HFFc6 (cell line): ENCODE measurements at regions not wholly inside any gene's neighbourhood (a gene's known extent, or its start where the extent isn't known, plus 50 kb on each side); places are given as distances from the start of the nearest gene placed in this dataset.
"Not testable (repeated sequence)": the region's sequence is repeated elsewhere in the genome, so short reads cannot be mapped to it uniquely, and the experiment has no call there.

Source experiments
- DNase-seq: peaks from one replicate; pipeline ENCODE4 v3.0.0-alpha.2; 2018
- H3K27ac Mint-ChIP-seq: 2 replicates; pipeline ENCODE4 v1.8.0; 2020; ENCODE audit warnings: mild to moderate bottlenecking, mixed read lengths
- H3K27me3 Mint-ChIP-seq: 2 replicates; pipeline ENCODE4 v1.8.0; 2021; ENCODE audit warnings: mild to moderate bottlenecking, moderate library complexity, mixed read lengths; ENCODE audit not compliant: insufficient read depth
- H3K36me3 Mint-ChIP-seq: 2 replicates; pipeline ENCODE4 v1.8.0; 2021; ENCODE audit warnings: low read depth, mixed read lengths
- H3K4me1 Mint-ChIP-seq: 2 replicates; pipeline ENCODE4 v1.8.0; 2020; ENCODE audit warnings: low read depth, mixed read lengths
- H3K4me3 Mint-ChIP-seq: 2 replicates; pipeline ENCODE4 v1.8.0; 2020; ENCODE audit warnings: mild to moderate bottlenecking, moderate library complexity, mixed read lengths
- H3K9me3 Mint-ChIP-seq: 2 replicates; pipeline ENCODE4 v1.8.0; 2020; ENCODE audit warnings: mild to moderate bottlenecking, mixed read lengths
- TF ChIP-seq, protein P1 (sequence below): fragments of 200-600 bp; sonication (generic); IDR thresholded peaks from 2 replicates; pipeline ENCODE4 v1.5.0; 2021; ENCODE audit warnings: antibody characterized with exemption, mild to moderate bottlenecking

DNA sequence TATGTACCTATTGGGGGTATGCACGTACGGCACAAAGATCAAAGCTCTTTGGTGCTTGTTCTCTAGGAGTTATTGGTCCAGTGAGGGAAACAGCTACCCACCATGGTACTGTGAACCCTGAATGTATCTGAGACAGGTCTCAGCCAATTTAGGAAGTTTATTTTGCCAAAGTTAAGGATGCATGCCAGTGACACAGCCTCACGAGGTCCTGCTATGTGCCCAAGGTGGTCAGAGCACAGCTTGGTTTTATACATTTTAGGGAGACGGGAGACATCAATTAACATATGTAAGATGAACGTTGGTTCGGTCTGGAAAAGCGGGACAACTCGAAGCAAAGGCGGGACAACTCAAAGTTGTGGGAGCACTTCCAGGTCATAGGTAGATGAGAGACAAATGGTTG lies 75.8 kb downstream of the SOWAHC start:
- H3K27me3 Mint-ChIP-seq, result peaks cover 17% of the 10 kb centered on the region
- H3K36me3 Mint-ChIP-seq, result no peaks in the 10 kb centered on the region
- H3K4me1 Mint-ChIP-seq, result peaks cover 10% of the 10 kb centered on the region
- DNase-seq, result no peak
- no peak overlapping the region for H3K4me3 Mint-ChIP-seq
- H3K27ac Mint-ChIP-seq, result no peak overlapping the region
- H3K9me3 Mint-ChIP-seq, result no peaks in the 10 kb centered on the region
- TF ChIP-seq, protein P1, sequence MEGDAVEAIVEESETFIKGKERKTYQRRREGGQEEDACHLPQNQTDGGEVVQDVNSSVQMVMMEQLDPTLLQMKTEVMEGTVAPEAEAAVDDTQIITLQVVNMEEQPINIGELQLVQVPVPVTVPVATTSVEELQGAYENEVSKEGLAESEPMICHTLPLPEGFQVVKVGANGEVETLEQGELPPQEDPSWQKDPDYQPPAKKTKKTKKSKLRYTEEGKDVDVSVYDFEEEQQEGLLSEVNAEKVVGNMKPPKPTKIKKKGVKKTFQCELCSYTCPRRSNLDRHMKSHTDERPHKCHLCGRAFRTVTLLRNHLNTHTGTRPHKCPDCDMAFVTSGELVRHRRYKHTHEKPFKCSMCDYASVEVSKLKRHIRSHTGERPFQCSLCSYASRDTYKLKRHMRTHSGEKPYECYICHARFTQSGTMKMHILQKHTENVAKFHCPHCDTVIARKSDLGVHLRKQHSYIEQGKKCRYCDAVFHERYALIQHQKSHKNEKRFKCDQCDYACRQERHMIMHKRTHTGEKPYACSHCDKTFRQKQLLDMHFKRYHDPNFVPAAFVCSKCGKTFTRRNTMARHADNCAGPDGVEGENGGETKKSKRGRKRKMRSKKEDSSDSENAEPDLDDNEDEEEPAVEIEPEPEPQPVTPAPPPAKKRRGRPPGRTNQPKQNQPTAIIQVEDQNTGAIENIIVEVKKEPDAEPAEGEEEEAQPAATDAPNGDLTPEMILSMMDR, result no peak

DNA sequence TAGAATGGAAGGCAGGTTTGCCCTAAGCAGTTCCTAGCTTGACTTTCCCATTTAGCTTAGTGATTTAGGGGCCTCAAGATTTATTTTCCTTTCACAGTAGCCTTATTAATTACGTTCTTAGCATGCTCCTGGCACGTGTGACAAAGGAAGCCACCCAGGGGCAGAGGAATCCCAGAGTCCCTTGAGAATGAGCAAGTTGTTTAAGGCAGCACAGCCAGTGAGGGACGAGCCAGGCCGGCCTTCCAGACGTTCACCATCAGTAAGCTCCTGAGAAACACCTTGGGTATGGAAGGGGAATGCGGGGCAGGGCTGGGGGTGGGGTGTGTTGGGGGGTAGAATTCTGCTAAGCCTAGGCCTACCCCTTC lies 76.3 kb downstream of the SOWAHC start:
- Mint-ChIP-seq H3K4me1 (peaks cover 10% of the 10 kb centered on the region), H3K27ac (no peak overlapping the region), H3K27me3 (peaks cover 20% of the 10 kb centered on the region), H3K4me3 (no peak overlapping the region), H3K36me3 (no peaks in the 10 kb centered on the region), H3K9me3 (no peaks in the 10 kb centered on the region)
- no peak for DNase-seq
- TF ChIP-seq, protein P1, result no peak

DNA sequence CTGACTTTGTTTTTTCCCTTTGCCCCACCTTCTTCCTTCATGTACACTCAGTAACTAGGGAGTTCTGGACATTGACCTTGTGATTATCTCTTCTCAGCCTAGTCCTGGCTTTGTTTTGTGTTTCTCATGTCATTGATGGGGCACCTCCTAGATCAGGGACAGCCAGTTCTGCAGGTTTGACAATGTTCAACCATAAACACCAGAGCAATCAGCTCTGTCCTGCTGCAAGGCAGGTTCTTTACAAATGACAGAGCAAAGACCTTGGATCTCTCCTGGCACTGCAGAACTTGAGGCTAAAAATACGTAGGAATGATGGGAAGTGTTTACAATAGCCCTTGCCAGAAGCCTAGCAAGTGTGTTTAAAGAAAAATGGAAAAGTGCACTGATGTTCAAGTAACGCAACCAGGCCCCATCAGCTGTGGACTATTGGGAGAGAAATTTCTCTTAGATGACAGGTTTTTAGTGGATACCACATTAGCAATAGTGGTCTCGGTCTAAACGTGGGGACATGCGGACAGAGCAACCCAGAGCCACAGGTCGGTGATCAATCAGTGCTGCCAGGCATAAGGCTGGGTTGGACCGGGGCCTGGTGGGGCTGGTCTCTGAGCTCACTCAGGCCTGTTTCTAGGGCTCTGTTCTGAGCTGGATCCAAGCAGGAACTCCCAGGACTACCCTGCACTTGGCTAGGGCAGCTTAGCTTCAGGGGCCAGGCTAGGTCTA lies 76.8 kb downstream of the SOWAHC start:
- Mint-ChIP-seq H3K9me3 (no peaks in the 10 kb centered on the region), H3K4me3 (no peak overlapping the region), H3K27ac (no peak overlapping the region), H3K4me1 (peaks cover 10% of the 10 kb centered on the region), H3K36me3 (no peaks in the 10 kb centered on the region), H3K27me3 (peaks cover 23% of the 10 kb centered on the region)
- TF ChIP-seq, protein P1, result no peak
- DNase-seq, result no peak

DNA sequence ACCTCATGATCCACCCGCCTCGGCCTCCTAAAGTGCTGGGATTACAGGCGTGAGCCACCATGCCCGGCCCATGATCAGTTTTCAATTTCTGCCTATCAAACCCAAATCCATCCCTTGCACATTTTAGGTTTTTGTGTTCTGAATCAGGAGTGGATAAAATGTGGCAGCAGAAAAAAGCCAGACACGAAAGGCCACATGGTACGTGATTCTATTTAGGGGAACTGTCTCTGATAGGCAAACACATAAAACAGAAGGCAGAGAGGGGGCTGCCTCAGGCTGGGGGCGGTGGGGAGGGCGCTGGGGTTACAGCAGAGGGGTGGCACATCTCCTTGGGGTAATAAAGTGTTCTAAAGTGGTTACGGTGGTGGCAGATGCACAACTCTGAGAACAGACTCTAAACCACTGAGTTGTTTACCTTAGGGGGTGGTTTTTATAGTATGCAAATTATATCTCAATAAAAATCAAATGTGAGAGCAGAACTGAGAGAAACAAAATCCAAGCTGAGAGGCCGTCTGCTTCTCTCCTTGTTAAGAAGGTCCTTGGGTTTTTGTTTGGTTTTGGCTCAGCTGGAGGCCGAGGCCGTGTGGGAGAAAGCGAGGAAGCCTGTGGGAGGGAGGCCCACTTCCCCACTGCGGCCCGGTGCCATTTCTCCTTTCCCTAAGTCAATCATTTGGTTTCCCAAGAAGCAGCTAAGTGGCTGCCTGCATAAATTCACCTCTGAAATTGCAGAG lies 78.0 kb downstream of the SOWAHC start:
- no peak for DNase-seq
- Mint-ChIP-seq H3K4me1 (peaks cover 10% of the 10 kb centered on the region), H3K27ac (no peak overlapping the region), H3K4me3 (no peak overlapping the region), H3K9me3 (no peaks in the 10 kb centered on the region), H3K36me3 (no peaks in the 10 kb centered on the region), H3K27me3 (peaks cover 23% of the 10 kb centered on the region)
- TF ChIP-seq, protein P1, result no peak

DNA sequence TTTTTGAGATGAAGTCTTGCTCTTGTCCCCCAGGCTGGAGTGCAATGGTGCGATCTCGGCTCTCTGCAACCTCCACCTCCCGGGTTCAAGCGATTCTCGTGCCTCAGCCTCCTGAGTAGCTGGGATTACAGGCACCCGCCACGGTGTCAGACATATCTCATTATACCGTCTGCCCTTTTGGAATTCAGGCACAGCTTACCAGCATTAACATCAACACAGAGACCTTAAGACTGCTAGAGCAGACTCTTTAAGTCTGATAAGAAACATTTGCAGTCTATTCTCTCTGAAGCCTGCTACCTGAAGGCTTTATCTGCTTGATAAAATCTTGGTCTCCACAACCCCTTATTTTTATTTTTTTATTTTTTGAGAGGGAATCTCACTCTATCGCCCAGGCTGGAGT lies 78.7 kb downstream of the SOWAHC start:
- DNase-seq, H3K27ac Mint-ChIP-seq, H3K9me3 Mint-ChIP-seq, H3K4me3 Mint-ChIP-seq, H3K36me3 Mint-ChIP-seq: not testable (repeated sequence)
- peaks cover 10% of the 10 kb centered on the region for H3K4me1 Mint-ChIP-seq
- H3K27me3 Mint-ChIP-seq, result peaks cover 23% of the 10 kb centered on the region

DNA sequence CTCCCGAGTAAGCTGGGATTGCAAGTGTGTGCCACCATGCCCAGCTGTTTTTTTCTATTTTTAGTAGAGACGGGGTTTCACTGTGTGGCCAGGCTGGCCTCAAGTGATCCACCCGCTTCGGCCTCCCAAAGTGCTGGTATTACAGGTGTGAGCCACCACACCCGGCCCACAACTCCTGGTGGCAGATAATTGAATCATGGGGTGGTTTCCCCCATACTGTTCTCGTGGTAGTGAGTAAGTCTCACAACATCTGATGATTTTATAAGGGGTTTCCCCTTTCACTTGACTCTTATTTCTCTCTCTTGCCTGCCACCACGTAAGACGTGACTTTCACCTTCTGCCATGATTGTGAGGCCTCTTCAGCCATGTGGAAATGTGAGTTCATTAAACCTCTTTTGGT lies 79.1 kb downstream of the SOWAHC start:
- Mint-ChIP-seq H3K27me3 (peaks cover 23% of the 10 kb centered on the region), H3K4me1 (peaks cover 10% of the 10 kb centered on the region)
- H3K36me3 Mint-ChIP-seq, H3K9me3 Mint-ChIP-seq, DNase-seq, H3K4me3 Mint-ChIP-seq, H3K27ac Mint-ChIP-seq: not testable (repeated sequence)
